ENCODE measurements at regions not wholly inside any gene's neighbourhood (a gene's known extent, or its start where the extent isn't known, plus 50 kb on each side); places are given as distances from the start of the nearest gene placed in this dataset.

DNA sequence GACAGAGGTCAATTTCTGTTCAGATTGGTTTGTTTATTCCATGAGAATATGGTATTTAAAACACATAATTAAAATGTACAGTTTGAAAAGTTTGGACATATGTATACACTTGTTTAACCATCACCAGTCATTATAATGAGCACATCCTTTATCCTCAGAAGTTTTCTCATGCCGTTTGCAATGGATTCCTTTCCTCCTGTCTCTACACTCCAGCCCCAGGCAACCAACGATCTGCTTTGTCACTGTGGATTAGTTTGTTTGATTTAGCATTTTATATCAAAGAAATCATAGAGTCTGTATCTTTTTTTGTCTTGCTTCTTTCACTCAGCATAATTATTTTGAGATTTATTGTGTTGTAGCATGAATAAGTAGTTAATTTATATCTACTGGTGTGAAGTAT is 243.0 kb upstream of the TRAM1L1 start:
- H3K9me3 Mint-ChIP-seq = peaks cover 7% of the 10 kb centered on the region
- H3K4me1 Mint-ChIP-seq = no peaks in the 10 kb centered on the region
- H3K36me3 Mint-ChIP-seq (ENCODE audit: low read depth) = no peaks in the 10 kb centered on the region
- ATAC-seq (ENCODE audit: low read depth) (no peak), DNase-seq (no peak)
- intact Hi-C loops (cut with micrococcal nuclease) = no loop called here
- no peak overlapping the region for H3K27ac Mint-ChIP-seq
- no peak overlapping the region for H3K4me3 Mint-ChIP-seq
- TF ChIP-seq, protein P1, sequence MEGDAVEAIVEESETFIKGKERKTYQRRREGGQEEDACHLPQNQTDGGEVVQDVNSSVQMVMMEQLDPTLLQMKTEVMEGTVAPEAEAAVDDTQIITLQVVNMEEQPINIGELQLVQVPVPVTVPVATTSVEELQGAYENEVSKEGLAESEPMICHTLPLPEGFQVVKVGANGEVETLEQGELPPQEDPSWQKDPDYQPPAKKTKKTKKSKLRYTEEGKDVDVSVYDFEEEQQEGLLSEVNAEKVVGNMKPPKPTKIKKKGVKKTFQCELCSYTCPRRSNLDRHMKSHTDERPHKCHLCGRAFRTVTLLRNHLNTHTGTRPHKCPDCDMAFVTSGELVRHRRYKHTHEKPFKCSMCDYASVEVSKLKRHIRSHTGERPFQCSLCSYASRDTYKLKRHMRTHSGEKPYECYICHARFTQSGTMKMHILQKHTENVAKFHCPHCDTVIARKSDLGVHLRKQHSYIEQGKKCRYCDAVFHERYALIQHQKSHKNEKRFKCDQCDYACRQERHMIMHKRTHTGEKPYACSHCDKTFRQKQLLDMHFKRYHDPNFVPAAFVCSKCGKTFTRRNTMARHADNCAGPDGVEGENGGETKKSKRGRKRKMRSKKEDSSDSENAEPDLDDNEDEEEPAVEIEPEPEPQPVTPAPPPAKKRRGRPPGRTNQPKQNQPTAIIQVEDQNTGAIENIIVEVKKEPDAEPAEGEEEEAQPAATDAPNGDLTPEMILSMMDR (IDR thresholded peaks at IDR 0.05) = no peak
- ChIA-PET CTCF (no interaction called here), POLR2A (no interaction called here)
- no peaks in the 10 kb centered on the region for H3K27me3 Mint-ChIP-seq

DNA sequence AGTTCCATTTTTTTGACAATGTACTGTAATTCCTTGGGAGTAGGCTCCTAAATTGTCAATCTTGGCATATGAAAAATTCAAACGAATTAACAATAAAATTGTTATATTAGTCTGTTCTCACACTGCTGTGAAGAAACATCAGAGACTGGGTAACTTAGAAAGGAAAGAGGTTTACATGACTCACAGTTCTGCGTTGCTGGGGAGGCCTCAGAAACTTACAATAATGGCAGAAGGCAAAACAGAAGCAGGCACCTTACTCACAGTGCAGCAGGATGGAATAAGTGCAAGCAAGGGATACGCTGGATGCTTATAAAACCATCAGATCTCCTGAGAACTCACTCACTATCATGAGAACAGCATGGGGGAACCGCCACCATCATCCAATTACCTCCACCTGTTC is 246.4 kb upstream of the TRAM1L1 start:
- Mint-ChIP-seq H3K27me3 (no peaks in the 10 kb centered on the region), H3K4me1 (no peaks in the 10 kb centered on the region), H3K27ac (no peak overlapping the region), H3K36me3 (ENCODE audit: low read depth) (no peaks in the 10 kb centered on the region), H3K4me3 (no peak overlapping the region), H3K9me3 (peaks cover 4% of the 10 kb centered on the region)
- POLR2A ChIA-PET = no interaction called here
- ATAC-seq (ENCODE audit: low read depth) (no peak), DNase-seq (no peak)
- intact Hi-C loops (cut with micrococcal nuclease) = no loop called here
- CTCF ChIA-PET = no interaction called here
- TF ChIP-seq, protein P1 (IDR thresholded peaks at IDR 0.05) = no peak

DNA sequence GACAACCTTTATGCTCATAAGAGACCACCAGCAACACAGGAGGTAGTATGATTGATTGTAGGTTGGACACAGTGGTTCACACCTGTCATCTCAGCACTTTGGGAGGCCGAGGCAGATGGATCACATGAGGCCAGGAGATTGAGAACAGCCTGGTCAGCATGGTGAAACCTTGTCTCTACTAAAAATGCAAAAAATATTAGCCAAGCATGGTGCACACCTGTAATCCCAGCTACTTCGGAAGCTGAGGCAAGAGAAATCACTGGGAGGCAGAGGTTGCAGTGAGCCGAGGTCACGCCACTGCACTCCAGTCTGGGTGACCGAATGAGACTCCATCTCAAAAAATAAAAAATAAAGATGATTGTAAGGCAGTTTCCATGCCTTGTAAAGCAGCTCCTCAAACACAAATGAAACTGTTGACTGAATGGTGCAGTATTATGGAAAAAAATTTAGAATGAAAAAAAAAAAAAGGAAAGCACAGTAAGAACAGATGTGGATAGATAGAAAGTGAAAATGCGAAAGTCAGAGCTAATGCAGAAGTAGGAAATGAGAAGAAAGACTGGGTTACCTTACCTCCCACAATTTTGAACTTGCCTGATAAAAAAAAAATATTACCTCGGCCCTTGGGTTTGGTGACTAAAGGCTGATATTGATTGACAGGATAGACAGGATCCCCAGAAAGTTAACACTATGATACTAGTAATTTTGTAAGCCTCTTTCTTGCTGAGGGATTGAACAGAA is 249.2 kb upstream of the TRAM1L1 start:
- Mint-ChIP-seq H3K9me3 (no peaks in the 10 kb centered on the region), H3K4me1 (no peaks in the 10 kb centered on the region), H3K36me3 (ENCODE audit: low read depth) (no peaks in the 10 kb centered on the region), H3K4me3 (no peak overlapping the region), H3K27ac (no peak overlapping the region), H3K27me3 (no peaks in the 10 kb centered on the region)
- POLR2A ChIA-PET = no interaction called here
- TF ChIP-seq, protein P1 (IDR thresholded peaks at IDR 0.05) = no peak
- intact Hi-C loops (cut with micrococcal nuclease) = no loop called here
- CTCF ChIA-PET = no interaction called here
- ATAC-seq (ENCODE audit: low read depth) (no peak), DNase-seq (no peak)

DNA sequence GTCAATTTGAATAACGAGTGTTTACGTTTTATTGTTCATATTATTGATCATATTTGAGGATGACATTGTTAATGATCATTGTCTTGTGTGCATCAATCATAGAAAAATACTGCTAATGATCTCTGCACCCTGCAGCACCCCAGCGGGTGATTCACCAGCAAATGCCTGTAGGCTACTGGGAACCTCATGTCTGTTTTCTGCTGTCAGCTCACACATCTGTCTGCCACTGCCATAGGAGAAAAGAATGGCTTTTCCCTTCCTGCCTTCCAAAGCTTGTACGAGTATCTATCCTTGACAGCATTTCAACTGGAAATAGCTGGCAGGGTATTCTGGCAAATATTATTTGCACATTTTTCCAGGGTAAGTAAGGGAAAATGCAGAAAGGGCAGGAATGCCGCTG is 272.1 kb upstream of the TRAM1L1 start:
- H3K4me1 Mint-ChIP-seq = no peaks in the 10 kb centered on the region
- POLR2A ChIA-PET = no interaction called here
- H3K36me3 Mint-ChIP-seq (ENCODE audit: low read depth) = no peaks in the 10 kb centered on the region
- intact Hi-C loops (cut with micrococcal nuclease) = no loop called here
- no peak overlapping the region for H3K27ac Mint-ChIP-seq
- H3K4me3 Mint-ChIP-seq = no peak overlapping the region
- no peaks in the 10 kb centered on the region for H3K27me3 Mint-ChIP-seq
- CTCF ChIA-PET = no interaction called here
- TF ChIP-seq, protein P1 (IDR thresholded peaks at IDR 0.05) = no peak
- DNase-seq (no peak), ATAC-seq (ENCODE audit: low read depth) (no peak)
- no peaks in the 10 kb centered on the region for H3K9me3 Mint-ChIP-seq

DNA sequence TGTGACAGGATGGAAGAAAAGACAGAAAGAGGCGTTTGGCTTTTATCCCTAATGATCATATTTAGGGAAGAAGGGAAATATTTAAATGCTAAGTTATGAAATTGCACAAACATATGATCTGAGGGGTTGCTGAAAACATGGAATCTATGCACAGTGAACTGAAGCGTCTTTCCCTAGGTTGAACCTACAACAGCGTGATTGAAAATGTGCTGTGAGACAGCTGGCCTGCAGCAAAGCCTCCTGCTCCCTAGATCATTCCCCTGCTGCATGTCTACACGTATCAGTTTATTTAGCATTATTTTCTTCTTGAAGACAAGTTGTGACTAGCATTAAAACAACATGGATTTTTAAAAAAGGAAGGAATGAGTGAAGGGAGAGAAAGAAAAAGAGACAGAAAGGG is 272.5 kb upstream of the TRAM1L1 start:
- H3K36me3 Mint-ChIP-seq (ENCODE audit: low read depth) = no peaks in the 10 kb centered on the region
- no peaks in the 10 kb centered on the region for H3K9me3 Mint-ChIP-seq
- ATAC-seq (ENCODE audit: low read depth) (no peak), DNase-seq (no peak)
- H3K27ac Mint-ChIP-seq = no peak overlapping the region
- TF ChIP-seq, protein P1 (IDR thresholded peaks at IDR 0.05) = no peak
- ChIA-PET POLR2A (no interaction called here), CTCF (no interaction called here)
- H3K4me1 Mint-ChIP-seq = no peaks in the 10 kb centered on the region
- intact Hi-C loops (cut with micrococcal nuclease) = no loop called here
- H3K27me3 Mint-ChIP-seq = no peaks in the 10 kb centered on the region
- no peak overlapping the region for H3K4me3 Mint-ChIP-seq
